NCI-H1105 (cell line): ENCODE measurements at regions not wholly inside any gene's neighbourhood (a gene's known extent, or its start where the extent isn't known, plus 50 kb on each side); places are given as distances from the start of the nearest gene placed in this dataset.

Experiments
- DNase-seq: peaks from one replicate; lab custom pipeline; 2025; lab: John Stamatoyannopoulos, UW

GRCh38 chr21:14722841-14723483 is 176.8 kb upstream of the SAMSN1 start:
- no peak for DNase-seq

GRCh38 chr21:14720237-14720636 is 174.1 kb upstream of the SAMSN1 start:
- DNase-seq, result no peak

GRCh38 chr21:14718951-14719350 is 172.8 kb upstream of the SAMSN1 start:
- DNase-seq, result no peak

- no peak for DNase-seq
These were observed 170.8 kb upstream of the SAMSN1 start for GRCh38 chr21:14716761-14717396.

GRCh38 chr21:14713109-14713508 is 167.0 kb upstream of the SAMSN1 start:
- no peak for DNase-seq

- DNase-seq, result no peak
These were observed 166.1 kb upstream of the SAMSN1 start for GRCh38 chr21:14712121-14712715.

- no peak for DNase-seq
These were observed 165.2 kb upstream of the SAMSN1 start for GRCh38 chr21:14711287-14711686.

DNA sequence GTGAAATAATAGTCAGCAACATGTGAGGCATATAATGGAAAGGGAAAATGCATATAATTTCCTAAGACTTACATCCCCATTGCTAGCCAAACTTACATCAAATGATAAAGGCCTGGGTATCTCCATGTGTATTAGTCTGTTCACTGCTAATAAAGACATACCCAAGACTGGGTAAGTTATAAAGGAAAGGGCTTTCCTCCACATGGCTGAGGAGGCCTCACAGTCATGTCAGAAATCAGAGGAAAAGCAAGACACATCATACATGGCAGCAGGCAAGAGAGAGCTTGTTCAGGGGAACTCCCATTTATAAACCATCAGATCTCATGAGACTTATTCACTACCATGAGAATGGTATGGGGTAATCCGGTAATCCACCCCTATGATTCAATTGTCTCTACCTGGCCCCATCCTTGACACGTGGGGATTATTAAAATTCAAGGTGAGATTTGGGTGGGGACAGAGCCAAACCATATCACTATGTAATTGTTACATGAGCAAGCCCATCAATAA is 161.5 kb upstream of the SAMSN1 start:
- DNase-seq, result no peak

DNA sequence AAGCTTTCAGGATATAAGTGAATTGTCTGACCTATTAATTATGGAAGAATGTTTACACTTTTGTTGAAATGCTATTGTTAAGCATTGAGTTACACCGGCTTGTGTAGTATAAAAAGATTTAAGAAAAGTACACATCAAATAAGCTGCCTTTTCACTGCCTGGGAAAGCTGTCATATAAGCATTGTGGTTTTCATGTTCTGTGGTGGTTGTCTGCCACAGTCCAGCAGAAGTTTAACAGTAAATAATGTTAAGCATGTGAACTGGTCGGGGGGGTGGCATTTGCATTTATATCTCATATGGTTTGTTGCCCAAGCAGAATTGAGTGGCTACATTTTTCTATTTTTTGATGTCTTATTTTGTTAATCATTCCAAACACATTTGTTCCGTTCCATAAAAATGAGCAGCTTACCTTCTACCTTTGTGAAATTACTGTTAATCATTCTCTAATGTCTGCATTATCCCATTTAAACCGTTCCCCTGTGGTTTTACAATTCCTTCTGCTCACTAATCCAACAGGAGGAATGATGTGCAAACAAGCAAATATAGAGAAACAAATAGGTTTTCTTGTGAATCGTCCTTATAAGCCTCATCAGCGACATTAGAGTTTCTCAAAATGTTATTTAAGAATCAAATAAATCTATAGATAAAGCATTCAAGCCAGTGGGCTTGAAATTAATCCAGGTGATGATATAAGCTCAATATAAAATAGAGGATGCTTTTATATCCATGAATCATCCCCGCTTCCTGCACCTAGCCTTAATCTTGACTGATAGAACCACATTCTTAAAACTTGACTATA is 160.8 kb upstream of the SAMSN1 start:
- no peak for DNase-seq

GRCh38 chr21:14699433-14700407 is 153.6 kb upstream of the SAMSN1 start:
- DNase-seq, result no peak

DNA sequence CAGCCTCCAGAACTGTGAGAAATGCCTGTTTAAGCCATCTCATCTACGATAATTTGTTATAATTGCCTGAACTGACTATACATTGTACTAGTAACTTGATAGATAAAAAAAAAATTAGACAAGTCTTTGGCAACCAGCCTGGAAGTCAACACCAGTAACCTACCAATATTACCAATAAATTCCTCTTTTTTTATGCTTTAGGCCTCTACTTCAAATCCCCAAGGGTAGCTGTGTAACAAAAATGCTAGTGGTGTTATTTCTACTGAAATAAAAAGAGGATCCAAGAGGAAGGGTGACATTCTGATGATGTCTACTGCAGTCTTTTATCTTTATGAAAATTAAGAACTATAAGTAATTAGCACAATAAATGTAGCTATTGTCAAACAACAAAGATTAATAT is 151.7 kb upstream of the SAMSN1 start:
- DNase-seq, result no peak

- DNase-seq, result no peak
These were observed 148.7 kb upstream of the SAMSN1 start for GRCh38 chr21:14694817-14695216.

DNA sequence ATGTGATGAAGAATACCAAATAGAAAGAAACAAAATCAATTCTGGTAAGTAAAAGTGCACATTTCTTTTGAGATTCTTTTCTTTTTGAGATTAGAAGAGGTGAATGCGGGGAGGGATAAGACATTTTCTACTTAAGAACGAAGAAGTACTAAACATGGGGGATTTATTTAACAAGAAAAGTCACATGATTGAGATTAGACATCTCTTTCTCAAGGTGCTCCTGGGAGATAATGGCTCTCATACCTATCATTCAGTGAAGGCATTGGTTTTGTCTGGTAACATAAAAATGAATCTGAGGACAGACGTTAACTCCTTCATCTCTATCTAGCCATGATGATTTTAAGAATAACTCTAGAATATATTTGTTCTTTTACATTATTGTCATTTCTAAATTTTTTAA is 147.9 kb upstream of the SAMSN1 start:
- no peak for DNase-seq

GRCh38 chr21:14691914-14692313 is 145.8 kb upstream of the SAMSN1 start:
- DNase-seq, result peak; percentile 59

GRCh38 chr21:14690886-14691285 is 144.8 kb upstream of the SAMSN1 start:
- no peak for DNase-seq

GRCh38 chr21:14688936-14689335 is 142.8 kb upstream of the SAMSN1 start:
- DNase-seq, result no peak

GRCh38 chr21:14688412-14688811 is 142.3 kb upstream of the SAMSN1 start:
- no peak for DNase-seq

GRCh38 chr21:14687268-14687625 is 141.1 kb upstream of the SAMSN1 start:
- no peak for DNase-seq

GRCh38 chr21:14686466-14687267 is 140.6 kb upstream of the SAMSN1 start:
- DNase-seq, result no peak

GRCh38 chr21:14685568-14685967 is 139.5 kb upstream of the SAMSN1 start:
- no peak for DNase-seq

GRCh38 chr21:14684071-14684470 is 138.0 kb upstream of the SAMSN1 start:
- no peak for DNase-seq
